ENCODE measurements at regions not wholly inside any gene's neighbourhood (a gene's known extent, or its start where the extent isn't known, plus 50 kb on each side); places are given as distances from the start of the nearest gene placed in this dataset.

DNA sequence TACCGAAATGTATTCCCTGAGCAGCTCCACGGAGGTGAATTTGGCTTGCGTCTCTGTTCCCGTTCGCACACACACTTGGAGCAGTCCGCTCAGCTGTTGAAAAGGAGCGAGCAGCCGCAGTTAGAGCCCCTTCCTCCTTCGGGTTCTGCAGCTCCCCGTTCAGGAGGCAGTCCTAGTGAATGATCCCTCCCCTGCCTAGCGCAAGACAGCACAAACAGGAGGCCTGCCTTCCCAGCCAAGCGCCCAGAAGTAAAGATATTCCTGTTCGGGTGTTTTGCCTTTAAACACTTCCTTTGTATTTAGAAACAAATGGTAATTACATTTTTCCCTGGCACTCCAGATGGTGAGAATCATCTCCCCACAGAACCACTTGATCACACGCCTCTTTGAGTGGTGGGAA lies 64.7 kb downstream of the ABCC12 start:
- no peak for DNase-seq (ENCODE audit: low read depth)
- no peak overlapping the region for H3K4me3 ChIP-seq (ENCODE audit: low read length)
- TF ChIP-seq, protein P1, sequence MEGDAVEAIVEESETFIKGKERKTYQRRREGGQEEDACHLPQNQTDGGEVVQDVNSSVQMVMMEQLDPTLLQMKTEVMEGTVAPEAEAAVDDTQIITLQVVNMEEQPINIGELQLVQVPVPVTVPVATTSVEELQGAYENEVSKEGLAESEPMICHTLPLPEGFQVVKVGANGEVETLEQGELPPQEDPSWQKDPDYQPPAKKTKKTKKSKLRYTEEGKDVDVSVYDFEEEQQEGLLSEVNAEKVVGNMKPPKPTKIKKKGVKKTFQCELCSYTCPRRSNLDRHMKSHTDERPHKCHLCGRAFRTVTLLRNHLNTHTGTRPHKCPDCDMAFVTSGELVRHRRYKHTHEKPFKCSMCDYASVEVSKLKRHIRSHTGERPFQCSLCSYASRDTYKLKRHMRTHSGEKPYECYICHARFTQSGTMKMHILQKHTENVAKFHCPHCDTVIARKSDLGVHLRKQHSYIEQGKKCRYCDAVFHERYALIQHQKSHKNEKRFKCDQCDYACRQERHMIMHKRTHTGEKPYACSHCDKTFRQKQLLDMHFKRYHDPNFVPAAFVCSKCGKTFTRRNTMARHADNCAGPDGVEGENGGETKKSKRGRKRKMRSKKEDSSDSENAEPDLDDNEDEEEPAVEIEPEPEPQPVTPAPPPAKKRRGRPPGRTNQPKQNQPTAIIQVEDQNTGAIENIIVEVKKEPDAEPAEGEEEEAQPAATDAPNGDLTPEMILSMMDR (conservative IDR thresholded peaks at IDR 0.05; ENCODE audit: low read length): no peak

DNA sequence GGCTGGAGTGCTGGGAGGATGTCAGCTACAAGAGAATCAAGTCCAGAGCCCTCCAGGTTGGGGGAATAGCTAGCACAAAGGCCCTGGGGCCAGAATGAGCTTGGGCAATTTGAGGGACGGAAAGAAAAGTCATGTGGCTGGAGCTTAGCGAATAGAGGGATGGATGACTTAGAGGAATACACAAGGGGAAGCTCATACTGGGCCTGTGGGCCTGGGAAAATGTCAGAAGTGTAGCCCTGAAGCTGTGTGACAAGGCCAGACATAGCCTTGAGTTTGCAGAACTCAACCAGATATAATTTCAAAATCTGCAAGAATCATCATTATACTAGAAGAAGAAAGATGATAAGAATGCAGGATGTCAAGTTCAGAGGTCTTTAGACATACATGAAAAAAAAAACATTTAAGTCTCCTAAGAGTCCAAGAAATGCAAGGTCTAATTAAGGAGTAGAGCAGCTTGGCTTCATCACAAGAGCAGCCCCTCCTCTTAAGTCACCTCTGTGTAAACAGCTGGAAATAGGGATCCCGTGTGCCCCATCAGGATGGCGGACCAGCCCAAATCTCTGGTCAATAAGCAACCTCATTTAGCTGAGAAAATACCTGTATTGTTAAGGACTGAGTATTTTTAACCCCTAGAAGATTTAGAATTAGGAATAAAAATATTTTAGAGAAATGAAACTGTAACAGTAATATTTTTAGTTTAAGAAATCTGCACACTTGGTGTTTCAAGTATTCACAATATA lies 66.6 kb downstream of the ABCC12 start:
- TF ChIP-seq, protein P1 (conservative IDR thresholded peaks at IDR 0.05; ENCODE audit: low read length): no peak
- no peak overlapping the region for H3K4me3 ChIP-seq (ENCODE audit: low read length)
- DNase-seq (ENCODE audit: low read depth): no peak

DNA sequence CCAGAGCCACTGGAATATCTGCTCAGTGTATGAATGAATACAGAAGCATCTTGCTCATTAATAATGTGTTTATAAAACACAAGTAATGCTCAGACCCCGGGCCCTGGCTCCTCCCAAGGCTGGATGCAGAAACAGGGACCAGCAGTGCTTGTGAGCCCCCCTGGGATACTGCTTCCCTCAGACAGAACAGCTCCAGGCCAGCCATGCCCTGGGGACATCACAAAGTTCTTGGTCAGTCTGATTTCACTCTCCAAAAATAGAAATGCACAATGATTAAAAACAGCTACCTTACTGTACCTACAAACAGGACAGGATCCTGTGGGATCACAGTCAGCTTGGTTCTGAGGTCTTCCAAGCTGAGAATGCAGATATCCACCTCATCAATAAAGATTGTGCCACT lies 68.2 kb downstream of the ABCC12 start:
- TF ChIP-seq, protein P1 (conservative IDR thresholded peaks at IDR 0.05; ENCODE audit: low read length): no peak
- no peak for DNase-seq (ENCODE audit: low read depth)
- H3K4me3 ChIP-seq (ENCODE audit: low read length): no peak overlapping the region

DNA sequence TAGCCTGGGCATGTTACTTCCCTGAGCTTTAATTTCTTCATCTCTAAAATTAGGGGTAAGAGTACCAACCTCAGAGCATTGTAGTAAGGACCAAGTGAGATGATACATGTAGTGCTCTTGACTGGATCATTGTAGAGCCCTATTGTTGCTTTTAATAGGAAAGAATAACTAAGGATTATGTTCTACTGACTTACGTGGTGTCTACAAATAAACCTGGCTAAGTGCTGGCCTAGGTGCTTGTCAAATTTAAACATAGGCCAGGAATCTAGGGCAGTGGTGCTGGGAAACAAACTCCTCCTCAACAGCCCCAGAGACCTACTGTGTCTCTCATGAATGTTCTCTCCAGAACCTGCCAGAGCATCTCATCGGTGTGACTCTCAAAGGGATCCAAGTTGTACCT lies 69.4 kb downstream of the ABCC12 start:
- TF ChIP-seq, protein P1 (conservative IDR thresholded peaks at IDR 0.05; ENCODE audit: low read length): no peak
- DNase-seq (ENCODE audit: low read depth): no peak
- H3K4me3 ChIP-seq (ENCODE audit: low read length): no peak overlapping the region

DNA sequence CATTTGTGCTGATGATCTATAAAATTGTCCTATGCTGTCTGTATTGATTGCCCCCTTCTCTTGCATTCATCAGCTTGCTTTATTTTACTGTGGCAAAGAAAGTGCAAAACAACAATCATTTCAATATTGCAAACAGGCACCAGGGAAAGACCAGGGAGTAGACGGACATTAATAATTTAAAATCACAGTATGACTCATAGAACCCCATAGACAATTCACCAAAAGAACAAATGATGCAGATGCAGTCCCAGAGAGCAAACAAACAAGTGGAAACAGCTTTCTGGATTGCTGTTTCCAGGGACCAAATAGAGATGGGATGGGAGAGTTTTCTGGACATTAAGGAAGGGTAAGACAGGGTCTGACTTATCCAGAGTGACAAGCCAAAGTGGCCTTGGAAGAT lies 70.1 kb downstream of the ABCC12 start:
- no peak overlapping the region for H3K4me3 ChIP-seq (ENCODE audit: low read length)
- DNase-seq (ENCODE audit: low read depth): no peak
- TF ChIP-seq, protein P1 (conservative IDR thresholded peaks at IDR 0.05; ENCODE audit: low read length): no peak

DNA sequence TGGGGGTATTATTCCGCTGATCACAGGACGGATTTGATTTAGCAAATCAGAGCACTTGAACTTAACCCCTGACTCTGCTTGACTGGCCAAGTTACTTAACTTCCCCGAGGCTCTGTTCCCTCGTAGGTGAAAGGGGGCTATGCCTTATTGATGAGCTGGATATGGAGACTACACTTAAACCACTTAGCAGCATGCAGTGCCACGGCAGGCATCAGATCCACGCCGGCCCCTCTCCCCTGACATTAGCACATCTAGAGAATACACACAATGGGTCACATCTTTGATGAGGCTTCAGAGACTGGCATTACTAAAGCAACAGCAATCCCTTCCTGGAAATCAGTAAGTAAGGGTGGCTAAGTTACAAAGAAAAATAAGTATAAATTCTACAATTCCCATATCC lies 71.0 kb downstream of the ABCC12 start:
- TF ChIP-seq, protein P1 (conservative IDR thresholded peaks at IDR 0.05; ENCODE audit: low read length): no peak
- no peak overlapping the region for H3K4me3 ChIP-seq (ENCODE audit: low read length)
- DNase-seq (ENCODE audit: low read depth): no peak

DNA sequence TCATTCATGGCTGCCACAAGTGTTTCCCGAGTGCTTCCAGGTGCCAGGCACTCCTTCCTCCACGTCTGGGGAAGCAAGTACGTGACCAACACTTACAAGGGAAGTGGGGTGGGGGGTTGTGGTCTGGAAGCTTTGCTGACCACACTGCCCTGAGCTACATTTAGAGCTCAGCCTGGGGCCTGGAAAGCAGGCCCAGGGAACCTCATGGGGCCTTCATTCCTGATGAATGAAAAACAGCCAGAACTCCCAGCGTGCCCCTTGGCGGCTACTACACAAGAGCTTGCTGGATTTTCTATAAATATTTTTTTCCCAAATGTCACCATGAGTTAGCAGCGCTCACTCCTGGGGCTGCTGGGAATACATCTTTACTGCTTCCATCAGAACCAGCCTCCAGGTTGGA lies 73.3 kb downstream of the ABCC12 start:
- H3K4me3 ChIP-seq (ENCODE audit: low read length): no peak overlapping the region
- peak; percentile 84 for DNase-seq (ENCODE audit: low read depth)
- TF ChIP-seq, protein P1 (conservative IDR thresholded peaks at IDR 0.05; ENCODE audit: low read length): no peak

Data from AG10803 (cell line).